ENCODE measurements at regions not wholly inside any gene's neighbourhood (a gene's known extent, or its start where the extent isn't known, plus 50 kb on each side); places are given as distances from the start of the nearest gene placed in this dataset.
A peak's percentile ranks its signal among the peaks of the same experiment; 100 is the strongest.

GRCh38 chr9:21553441-21553840, 71.3 kb upstream of the IFNE start:
- intact Hi-C loops (cut with DNase I) = no loop called here
- Histone ChIP-seq H3K27ac (ENCODE audit: low read length) (no peak overlapping the region), H3K4me1 (ENCODE audit: control insufficient read depth, insufficient read depth, low read length) (no peaks in the 10 kb centered on the region), H3K9me3 (ENCODE audit: control insufficient read depth, low read length) (no peaks in the 10 kb centered on the region), H3K4me3 (ENCODE audit: low read length) (no peak overlapping the region), H3K27me3 (ENCODE audit: control insufficient read depth, insufficient read depth) (no peaks in the 10 kb centered on the region)
- WGBS = 93% methylated on average over 3 of the region's 3 CpGs
- ATAC-seq (no peak), DNase-seq (no peak)

GRCh38 chr9:21554813-21555212, 72.7 kb upstream of the IFNE start:
- intact Hi-C loops (cut with DNase I) = no loop called here
- WGBS = 75% methylated on average over 2 of the region's 2 CpGs
- no peak for DNase-seq
- Histone ChIP-seq H3K4me1 (ENCODE audit: control insufficient read depth, insufficient read depth, low read length) (no peaks in the 10 kb centered on the region), H3K27me3 (ENCODE audit: control insufficient read depth, insufficient read depth) (no peaks in the 10 kb centered on the region), H3K4me3 (ENCODE audit: low read length) (no peak overlapping the region), H3K27ac (ENCODE audit: low read length) (no peak overlapping the region), H3K9me3 (ENCODE audit: control insufficient read depth, low read length) (no peaks in the 10 kb centered on the region)
- no peak for ATAC-seq

- Histone ChIP-seq H3K4me1 (ENCODE audit: control insufficient read depth, insufficient read depth, low read length) (no peaks in the 10 kb centered on the region), H3K27me3 (ENCODE audit: control insufficient read depth, insufficient read depth) (no peaks in the 10 kb centered on the region), H3K27ac (ENCODE audit: low read length) (no peak overlapping the region), H3K4me3 (ENCODE audit: low read length) (no peak overlapping the region), H3K9me3 (ENCODE audit: control insufficient read depth, low read length) (no peaks in the 10 kb centered on the region)
- no peak for ATAC-seq
- intact Hi-C loops (cut with DNase I) = no loop called here
- 89% methylated on average over 5 of the region's 5 CpGs for WGBS
- DNase-seq = no peak
Measured at GRCh38 chr9:21555911-21556310, 73.8 kb upstream of the IFNE start.

GRCh38 chr9:21556581-21557427, 74.7 kb upstream of the IFNE start:
- no peaks in the 10 kb centered on the region for H3K9me3 ChIP-seq (ENCODE audit: control insufficient read depth, low read length)
- H3K27me3 ChIP-seq (ENCODE audit: control insufficient read depth, insufficient read depth) = no peaks in the 10 kb centered on the region
- intact Hi-C loops (cut with DNase I) = no loop called here
- H3K4me1 ChIP-seq (ENCODE audit: control insufficient read depth, insufficient read depth, low read length) = no peaks in the 10 kb centered on the region
- no peak overlapping the region for H3K4me3 ChIP-seq (ENCODE audit: low read length)
- DNase-seq (no peak), ATAC-seq (no peak)
- WGBS = 85% methylated on average over 4 of the region's 4 CpGs
- no peak overlapping the region for H3K27ac ChIP-seq (ENCODE audit: low read length)

GRCh38 chr9:21557428-21557768, 75.3 kb upstream of the IFNE start:
- no peak overlapping the region for H3K4me3 ChIP-seq (ENCODE audit: low read length)
- ATAC-seq (no peak), DNase-seq (no peak)
- no peaks in the 10 kb centered on the region for H3K4me1 ChIP-seq (ENCODE audit: control insufficient read depth, insufficient read depth, low read length)
- 85% methylated on average over 1 of the region's 1 CpG for WGBS
- intact Hi-C loops (cut with DNase I) = no loop called here
- no peaks in the 10 kb centered on the region for H3K9me3 ChIP-seq (ENCODE audit: control insufficient read depth, low read length)
- no peaks in the 10 kb centered on the region for H3K27me3 ChIP-seq (ENCODE audit: control insufficient read depth, insufficient read depth)
- H3K27ac ChIP-seq (ENCODE audit: low read length) = no peak overlapping the region

- no peaks in the 10 kb centered on the region for H3K27me3 ChIP-seq (ENCODE audit: control insufficient read depth, insufficient read depth)
- no peak overlapping the region for H3K27ac ChIP-seq (ENCODE audit: low read length)
- no peak overlapping the region for H3K4me3 ChIP-seq (ENCODE audit: low read length)
- 49% methylated on average over 1 of the region's 1 CpG for WGBS
- no peaks in the 10 kb centered on the region for H3K9me3 ChIP-seq (ENCODE audit: control insufficient read depth, low read length)
- H3K4me1 ChIP-seq (ENCODE audit: control insufficient read depth, insufficient read depth, low read length) = no peaks in the 10 kb centered on the region
- DNase-seq (no peak), ATAC-seq (no peak)
- intact Hi-C loops (cut with DNase I) = no loop called here
Measured at GRCh38 chr9:21558079-21558478, 76.0 kb upstream of the IFNE start.

- no peaks in the 10 kb centered on the region for H3K9me3 ChIP-seq (ENCODE audit: control insufficient read depth, low read length)
- H3K4me1 ChIP-seq (ENCODE audit: control insufficient read depth, insufficient read depth, low read length) = no peaks in the 10 kb centered on the region
- no peaks in the 10 kb centered on the region for H3K27me3 ChIP-seq (ENCODE audit: control insufficient read depth, insufficient read depth)
- WGBS = 10% methylated on average over 40 of the region's 40 CpGs
- intact Hi-C loops (cut with DNase I) = no loop called here
- H3K4me3 ChIP-seq (ENCODE audit: low read length) = peak overlapping the region; percentile 48
- no peak for ATAC-seq
- no peak overlapping the region for H3K27ac ChIP-seq (ENCODE audit: low read length)
- DNase-seq = no peak
Measured at GRCh38 chr9:21558615-21559401, 76.7 kb upstream of the IFNE start.

- no peaks in the 10 kb centered on the region for H3K27me3 ChIP-seq (ENCODE audit: control insufficient read depth, insufficient read depth)
- under 1% methylated on average over 88 of the region's 88 CpGs for WGBS
Measured at GRCh38 chr9:21559402-21560280, 77.5 kb upstream of the IFNE start.

GRCh38 chr9:21560281-21560745, 78.2 kb upstream of the IFNE start:
- DNase-seq = no peak
- intact Hi-C loops (cut with DNase I) = no loop called here
- no peaks in the 10 kb centered on the region for H3K9me3 ChIP-seq (ENCODE audit: control insufficient read depth, low read length)
- no peak for ATAC-seq
- 34% methylated on average over 12 of the region's 12 CpGs for WGBS
- H3K4me3 ChIP-seq (ENCODE audit: low read length) = no peak overlapping the region
- H3K27ac ChIP-seq (ENCODE audit: low read length) = no peak overlapping the region
- H3K4me1 ChIP-seq (ENCODE audit: control insufficient read depth, insufficient read depth, low read length) = no peaks in the 10 kb centered on the region
- no peaks in the 10 kb centered on the region for H3K27me3 ChIP-seq (ENCODE audit: control insufficient read depth, insufficient read depth)

More at GRCh38 chr9:21559402-21560280, 77.5 kb upstream of the IFNE start:
- intact Hi-C loops (cut with DNase I) = no loop called here
- H3K4me1 ChIP-seq (ENCODE audit: control insufficient read depth, insufficient read depth, low read length) = no peaks in the 10 kb centered on the region
- no peak overlapping the region for H3K27ac ChIP-seq (ENCODE audit: low read length)
- ATAC-seq (peak; percentile 67 to 75), DNase-seq (peak; percentile 27 to 66 (median 49))
- peak overlapping the region; percentile 48 for H3K4me3 ChIP-seq (ENCODE audit: low read length)
- no peaks in the 10 kb centered on the region for H3K9me3 ChIP-seq (ENCODE audit: control insufficient read depth, low read length)

GRCh38 chr9:21561502-21561901, 79.4 kb upstream of the IFNE start:
- H3K27me3 ChIP-seq (ENCODE audit: control insufficient read depth, insufficient read depth) = no peaks in the 10 kb centered on the region
- 72% methylated on average over 2 of the region's 2 CpGs for WGBS
- ATAC-seq = no peak

More at GRCh38 chr9:21561502-21561901, 79.4 kb upstream of the IFNE start:
- Histone ChIP-seq H3K4me3 (ENCODE audit: low read length) (no peak overlapping the region), H3K4me1 (ENCODE audit: control insufficient read depth, insufficient read depth, low read length) (no peaks in the 10 kb centered on the region), H3K9me3 (ENCODE audit: control insufficient read depth, low read length) (no peaks in the 10 kb centered on the region), H3K27ac (ENCODE audit: low read length) (no peak overlapping the region)
- intact Hi-C loops (cut with DNase I) = no loop called here
- DNase-seq = no peak

All from right cardiac atrium (tissue), 5 donors.